Thymus (tissue), 11 donors: ENCODE measurements at regions not wholly inside any gene's neighbourhood (a gene's known extent, or its start where the extent isn't known, plus 50 kb on each side); places are given as distances from the start of the nearest gene placed in this dataset.

ENCODE experiments used
- DNase-seq, 9 donors: peaks; one replicate each; pipeline ENCODE4 v3.0.0-alpha.2; 2013; ENCODE audit warnings: low spot score in 9 of 9, low read depth in 6 of 9, missing footprints in 1 of 9
- H3K27ac ChIP-seq, 2 donors: one replicate each; pipeline ENCODE4 v1.5.1; 2013; ENCODE audit warnings: control low read depth in 1 of 2, low read depth in 1 of 2, low read length in 1 of 2, mild to moderate bottlenecking in 1 of 2, moderate library complexity in 1 of 2
- H3K27me3 ChIP-seq, 2 donors: one replicate each; pipeline ENCODE4 v1.5.1; 2013; ENCODE audit warnings: low read length in 1 of 2; ENCODE audit not compliant: control insufficient read depth in 2 of 2, insufficient read depth in 1 of 2
- H3K36me3 ChIP-seq, 2 donors: one replicate each; pipeline ENCODE4 v1.5.1; 2013; ENCODE audit warnings: low read length in 1 of 2, mild to moderate bottlenecking in 1 of 2, moderate library complexity in 1 of 2; ENCODE audit not compliant: control insufficient read depth in 2 of 2, insufficient read depth in 2 of 2
- H3K4me1 ChIP-seq, 2 donors: one replicate each; pipeline ENCODE4 v1.5.1; 2013; ENCODE audit warnings: low read length in 2 of 2; ENCODE audit not compliant: control insufficient read depth in 2 of 2, insufficient read depth in 2 of 2
- H3K4me3 ChIP-seq, 2 donors: one replicate each; pipeline ENCODE4 v1.5.1; 2013; ENCODE audit warnings: low read length in 2 of 2, control low read depth in 1 of 2, mild to moderate bottlenecking in 1 of 2
- H3K9me3 ChIP-seq, 2 donors: one replicate each; pipeline ENCODE4 v1.5.1; 2013; ENCODE audit warnings: low read length in 1 of 2, mild to moderate bottlenecking in 1 of 2; ENCODE audit not compliant: control insufficient read depth in 2 of 2, insufficient read depth in 1 of 2
- WGBS: extraction: QIAGEN DNeasy Blood & Tissue Kit; methylation state at CpG from one replicate; pipeline ENCODE4 v1.1.7; 2013; 5-methylcytosine and 5-hydroxymethylcytosine counted together
- donor health status: healthy.

DNA sequence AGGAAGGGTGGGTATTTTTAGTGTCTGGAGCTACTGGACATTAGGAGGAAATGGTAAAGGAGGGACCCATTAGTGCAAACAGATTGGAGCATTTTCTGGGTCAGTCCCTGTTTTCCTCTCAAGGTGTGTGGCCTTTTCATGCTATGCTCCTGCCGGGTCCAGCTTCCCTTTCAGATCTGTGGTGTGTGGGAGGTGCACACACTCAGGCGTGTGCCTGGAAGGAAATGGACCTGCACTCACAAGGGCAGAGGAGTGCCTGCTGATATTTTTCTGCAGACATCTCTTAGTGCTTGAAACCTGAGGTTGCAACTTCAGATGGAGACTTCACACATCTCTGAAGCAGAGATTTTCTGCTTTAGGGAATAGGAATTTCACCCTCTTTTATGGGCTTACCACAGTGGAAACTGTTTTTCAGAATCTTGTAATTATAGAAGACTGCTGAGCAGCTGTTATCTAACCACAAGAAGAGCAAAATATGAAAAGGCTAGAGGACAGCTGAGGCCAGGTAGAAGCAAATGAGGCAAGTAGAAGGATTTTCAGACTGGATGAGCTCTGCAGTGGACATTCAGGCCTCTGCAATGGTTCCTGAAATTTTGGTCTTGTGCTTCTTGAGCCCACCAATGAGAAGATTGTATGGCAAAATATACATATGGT is 764.3 kb downstream of the QKI start:
- DNase-seq: no peak
- WGBS: 32% methylated on average over 2 of the region's 2 CpGs
- Histone ChIP-seq H3K9me3 (peaks cover 0 to under 1% of the 10 kb centered on the region in 2 donors), H3K36me3 (no peaks in the 10 kb centered on the region), H3K4me3 (no peak overlapping the region), H3K27ac (no peak overlapping the region), H3K27me3 (no peaks in the 10 kb centered on the region), H3K4me1 (no peaks in the 10 kb centered on the region)

DNA sequence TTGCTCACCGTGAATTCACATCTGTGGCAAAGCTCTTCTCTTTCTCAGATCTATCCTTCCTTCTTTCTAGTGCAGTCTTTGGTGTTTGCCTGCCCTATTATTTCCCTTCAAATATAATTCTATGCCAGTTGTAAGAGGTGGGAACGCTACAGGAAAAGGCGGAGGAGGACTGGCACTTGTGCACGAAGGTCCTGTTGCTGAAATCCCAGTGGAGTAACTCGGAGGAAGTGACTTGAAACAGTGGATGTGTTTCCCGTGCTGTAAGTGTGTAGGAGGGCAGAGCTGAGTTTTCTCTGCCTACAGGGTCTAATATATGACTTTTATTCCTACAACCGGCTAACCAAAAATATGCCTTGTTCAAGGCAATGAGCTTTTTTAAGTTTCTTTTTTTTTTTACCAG is 754.8 kb downstream of the QKI start:
- 90% methylated on average over 7 of the region's 7 CpGs for WGBS
- no peaks in the 10 kb centered on the region for H3K4me1 ChIP-seq
- peaks cover 0 to 13% of the 10 kb centered on the region in 2 donors for H3K9me3 ChIP-seq
- H3K27ac ChIP-seq: no peak overlapping the region
- no peak overlapping the region for H3K4me3 ChIP-seq
- no peaks in the 10 kb centered on the region for H3K27me3 ChIP-seq
- H3K36me3 ChIP-seq: no peaks in the 10 kb centered on the region
- DNase-seq: no peak

DNA sequence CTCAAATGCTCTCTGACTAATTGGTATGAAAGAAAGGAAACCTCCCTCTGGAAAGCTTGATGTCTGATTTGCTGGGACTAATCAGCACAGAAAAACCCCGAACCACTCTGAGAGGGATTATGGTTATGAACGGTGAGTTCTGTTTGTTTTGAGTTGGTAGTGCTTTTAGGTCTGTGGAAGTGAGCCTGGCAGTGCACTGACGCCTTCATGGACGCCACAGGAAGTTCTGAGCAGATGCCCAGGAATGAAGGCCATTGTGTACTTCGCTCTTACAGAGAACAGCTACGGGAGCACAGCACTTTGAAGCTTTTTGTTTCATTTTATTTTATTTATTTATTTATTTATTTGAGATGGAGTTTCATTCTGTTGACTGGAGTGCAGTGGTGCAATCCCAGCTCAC is 754.1 kb downstream of the QKI start:
- DNase-seq: no peak
- no peak overlapping the region for H3K27ac ChIP-seq
- 66% methylated on average over 6 of the region's 6 CpGs for WGBS

DNA sequence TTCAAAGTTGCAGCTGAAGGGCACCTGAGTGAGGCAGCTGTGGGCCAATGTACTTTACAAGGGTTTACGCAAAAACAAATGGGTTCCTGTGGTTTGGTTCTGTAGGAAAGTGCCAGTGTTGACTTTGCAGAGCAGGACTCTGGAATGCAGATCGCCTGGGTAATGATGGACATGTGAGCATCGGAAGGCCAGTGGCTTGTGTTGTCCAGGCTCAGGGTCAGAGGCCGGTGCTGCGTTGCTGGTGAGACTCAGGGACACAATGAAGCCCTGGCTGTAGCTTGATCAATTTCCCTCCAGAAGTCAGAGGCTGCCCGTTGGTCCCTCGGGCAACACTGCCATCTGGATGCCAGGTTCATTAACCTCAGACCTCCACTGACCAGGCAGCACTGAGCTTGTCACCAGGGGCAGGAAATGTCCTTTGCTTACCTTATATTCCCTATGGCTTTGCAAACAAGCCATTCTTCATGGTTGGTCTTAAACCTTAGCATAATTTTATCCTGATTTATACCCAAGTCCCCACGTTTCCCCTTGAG is 753.4 kb downstream of the QKI start:
- no peak overlapping the region for H3K27ac ChIP-seq
- 90% methylated on average over 8 of the region's 8 CpGs for WGBS
- H3K9me3 ChIP-seq: peaks cover 0 to 7% of the 10 kb centered on the region in 2 donors
- DNase-seq: no peak
- no peaks in the 10 kb centered on the region for H3K4me1 ChIP-seq
- no peak overlapping the region for H3K4me3 ChIP-seq
- no peaks in the 10 kb centered on the region for H3K36me3 ChIP-seq
- no peaks in the 10 kb centered on the region for H3K27me3 ChIP-seq

More for the DNA sequence above, 754.1 kb downstream of the QKI start:
- Histone ChIP-seq H3K4me1 (no peaks in the 10 kb centered on the region), H3K27me3 (no peaks in the 10 kb centered on the region), H3K9me3 (peaks cover 0 to 10% of the 10 kb centered on the region in 2 donors), H3K4me3 (no peak overlapping the region), H3K36me3 (no peaks in the 10 kb centered on the region)

DNA sequence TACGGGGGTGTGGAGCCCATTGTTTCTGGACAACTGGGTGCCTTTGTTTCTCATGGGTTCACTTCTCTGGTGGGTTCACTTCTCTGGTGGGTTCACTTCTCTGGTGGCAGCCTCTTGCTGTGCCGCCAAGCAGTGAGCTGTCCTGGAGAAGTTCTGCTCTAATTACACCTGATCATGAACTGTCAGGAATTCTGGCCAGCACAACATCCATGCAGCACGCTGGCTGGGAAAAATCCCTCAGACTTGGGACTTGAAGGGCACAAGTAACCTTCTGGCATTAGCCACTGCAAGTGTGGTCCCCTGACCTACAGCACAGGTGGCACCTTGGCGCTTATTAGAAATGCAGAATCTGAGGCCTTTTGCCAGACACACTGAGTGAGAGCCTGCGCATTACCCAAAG is 752.5 kb downstream of the QKI start:
- WGBS: 95% methylated on average over 5 of the region's 5 CpGs
- peaks cover 0 to 7% of the 10 kb centered on the region in 2 donors for H3K9me3 ChIP-seq
- DNase-seq: no peak

DNA sequence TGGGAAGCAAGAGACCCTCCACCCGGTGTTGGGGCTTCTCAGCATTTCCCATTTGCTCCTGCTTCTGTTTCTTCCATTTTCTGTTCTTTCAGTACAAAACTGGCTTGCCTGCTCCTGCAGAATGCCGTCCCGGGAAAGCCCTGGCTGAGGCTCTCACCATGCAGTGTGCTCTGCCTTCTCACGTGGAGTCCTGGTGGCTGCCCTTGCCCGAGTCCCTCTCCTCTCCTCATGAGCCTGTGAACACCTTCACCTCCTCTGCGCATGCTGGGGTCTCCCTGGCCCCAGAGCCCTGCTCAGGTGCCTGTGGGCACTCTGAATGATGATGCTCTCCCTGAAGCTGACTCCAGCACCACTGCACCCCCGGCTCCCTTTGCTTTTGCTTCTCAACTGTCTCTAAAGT is 752.0 kb downstream of the QKI start:
- Histone ChIP-seq H3K4me1 (no peaks in the 10 kb centered on the region), H3K27ac (no peak overlapping the region), H3K9me3 (peaks cover 0 to 7% of the 10 kb centered on the region in 2 donors), H3K4me3 (no peak overlapping the region), H3K36me3 (no peaks in the 10 kb centered on the region), H3K27me3 (no peaks in the 10 kb centered on the region)
- 84% methylated on average over 7 of the region's 7 CpGs for WGBS
- DNase-seq: no peak

More for the DNA sequence above, 752.5 kb downstream of the QKI start:
- Histone ChIP-seq H3K4me3 (no peak overlapping the region), H3K27me3 (no peaks in the 10 kb centered on the region), H3K27ac (no peak overlapping the region), H3K4me1 (no peaks in the 10 kb centered on the region), H3K36me3 (no peaks in the 10 kb centered on the region)

DNA sequence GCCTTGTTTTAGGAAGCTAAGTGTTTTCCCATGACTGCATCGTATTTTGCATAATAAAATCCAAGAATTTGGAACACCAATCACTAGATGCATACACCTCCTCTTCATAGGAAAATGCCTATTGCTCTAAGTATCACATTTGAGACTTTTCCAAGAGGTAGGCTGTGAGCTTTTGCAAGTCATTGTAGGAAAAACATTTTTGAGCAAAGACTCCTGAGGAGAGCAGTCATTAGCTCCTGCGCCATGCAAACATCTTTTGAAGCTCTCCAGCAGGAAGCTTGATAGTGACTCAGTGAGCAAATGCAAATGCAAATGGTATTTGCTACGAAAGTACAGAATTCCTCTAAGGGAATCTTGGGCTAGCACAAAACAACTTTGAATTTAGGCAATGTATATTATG is 750.4 kb downstream of the QKI start:
- WGBS: 76% methylated on average over 3 of the region's 3 CpGs
- Histone ChIP-seq H3K9me3 (no peaks in the 10 kb centered on the region), H3K27me3 (no peaks in the 10 kb centered on the region), H3K4me1 (no peaks in the 10 kb centered on the region), H3K27ac (no peak overlapping the region), H3K36me3 (no peaks in the 10 kb centered on the region), H3K4me3 (no peak overlapping the region)
- DNase-seq: no peak

DNA sequence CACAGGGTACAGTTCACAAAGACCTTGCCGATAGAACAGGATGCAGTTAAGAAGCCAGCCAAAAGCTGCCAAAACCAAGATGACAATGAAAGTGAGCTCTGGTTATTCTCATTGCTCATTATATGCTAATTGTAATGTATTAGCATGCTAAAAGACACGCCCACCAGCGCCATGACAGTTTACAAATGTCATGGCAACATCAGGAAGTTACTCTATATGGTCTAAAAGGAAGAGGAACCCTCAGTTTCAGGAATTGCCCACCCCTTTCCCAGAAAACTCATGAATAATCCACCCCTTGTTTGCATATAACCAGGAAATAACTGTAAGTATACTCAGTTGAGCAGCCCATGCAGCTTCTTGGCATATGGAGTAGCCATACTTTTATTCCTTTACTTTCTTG is 748.7 kb downstream of the QKI start:
- H3K4me1 ChIP-seq: no peaks in the 10 kb centered on the region
- 85% methylated on average over 3 of the region's 3 CpGs for WGBS
- H3K27ac ChIP-seq: no peak overlapping the region
- DNase-seq: no peak
- H3K36me3 ChIP-seq: no peaks in the 10 kb centered on the region
- no peak overlapping the region for H3K4me3 ChIP-seq
- no peaks in the 10 kb centered on the region for H3K27me3 ChIP-seq
- peaks cover 0 to 5% of the 10 kb centered on the region in 2 donors for H3K9me3 ChIP-seq

DNA sequence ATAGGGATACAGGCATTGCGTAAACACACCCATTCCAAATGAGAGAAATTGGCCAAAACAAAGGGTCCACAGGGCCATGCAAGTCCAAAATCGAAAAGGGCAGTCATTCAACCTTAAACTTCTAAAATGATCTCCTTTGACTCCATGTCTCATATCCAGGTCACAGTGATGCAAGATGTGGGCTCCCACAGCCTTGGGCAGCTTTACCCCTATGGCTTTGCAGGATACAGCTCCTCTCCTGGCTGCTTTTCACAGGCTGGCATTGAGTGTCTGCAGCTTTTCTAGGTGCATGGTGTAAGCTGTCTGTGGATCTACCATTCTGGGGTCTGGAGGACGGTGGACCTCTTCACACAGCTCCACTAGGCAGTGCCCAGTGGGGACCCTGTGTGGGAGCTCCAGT is 744.5 kb downstream of the QKI start:
- WGBS: 86% methylated on average over 3 of the region's 3 CpGs
- Histone ChIP-seq H3K27me3 (no peaks in the 10 kb centered on the region), H3K36me3 (no peaks in the 10 kb centered on the region), H3K4me1 (no peaks in the 10 kb centered on the region), H3K9me3 (peaks cover 0 to 8% of the 10 kb centered on the region in 2 donors), H3K27ac (no peak overlapping the region), H3K4me3 (no peak overlapping the region)
- no peak for DNase-seq
